ENCODE measurements at regions not wholly inside any gene's neighbourhood (a gene's known extent, or its start where the extent isn't known, plus 50 kb on each side); places are given as distances from the start of the nearest gene placed in this dataset.

- DNase-seq (ENCODE audit: low read depth), result no peak
- TF ChIP-seq, protein P1, sequence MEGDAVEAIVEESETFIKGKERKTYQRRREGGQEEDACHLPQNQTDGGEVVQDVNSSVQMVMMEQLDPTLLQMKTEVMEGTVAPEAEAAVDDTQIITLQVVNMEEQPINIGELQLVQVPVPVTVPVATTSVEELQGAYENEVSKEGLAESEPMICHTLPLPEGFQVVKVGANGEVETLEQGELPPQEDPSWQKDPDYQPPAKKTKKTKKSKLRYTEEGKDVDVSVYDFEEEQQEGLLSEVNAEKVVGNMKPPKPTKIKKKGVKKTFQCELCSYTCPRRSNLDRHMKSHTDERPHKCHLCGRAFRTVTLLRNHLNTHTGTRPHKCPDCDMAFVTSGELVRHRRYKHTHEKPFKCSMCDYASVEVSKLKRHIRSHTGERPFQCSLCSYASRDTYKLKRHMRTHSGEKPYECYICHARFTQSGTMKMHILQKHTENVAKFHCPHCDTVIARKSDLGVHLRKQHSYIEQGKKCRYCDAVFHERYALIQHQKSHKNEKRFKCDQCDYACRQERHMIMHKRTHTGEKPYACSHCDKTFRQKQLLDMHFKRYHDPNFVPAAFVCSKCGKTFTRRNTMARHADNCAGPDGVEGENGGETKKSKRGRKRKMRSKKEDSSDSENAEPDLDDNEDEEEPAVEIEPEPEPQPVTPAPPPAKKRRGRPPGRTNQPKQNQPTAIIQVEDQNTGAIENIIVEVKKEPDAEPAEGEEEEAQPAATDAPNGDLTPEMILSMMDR (IDR thresholded peaks at IDR 0.05; ENCODE audit: control insufficient read depth, extremely low read depth, insufficient read depth), result no peak
- H3K4me3 ChIP-seq (ENCODE audit: low read depth, low read length), result no peak overlapping the region
Observed at GRCh38 chr16:66103211-66103610, 263.3 kb upstream of the CDH5 start.

DNA sequence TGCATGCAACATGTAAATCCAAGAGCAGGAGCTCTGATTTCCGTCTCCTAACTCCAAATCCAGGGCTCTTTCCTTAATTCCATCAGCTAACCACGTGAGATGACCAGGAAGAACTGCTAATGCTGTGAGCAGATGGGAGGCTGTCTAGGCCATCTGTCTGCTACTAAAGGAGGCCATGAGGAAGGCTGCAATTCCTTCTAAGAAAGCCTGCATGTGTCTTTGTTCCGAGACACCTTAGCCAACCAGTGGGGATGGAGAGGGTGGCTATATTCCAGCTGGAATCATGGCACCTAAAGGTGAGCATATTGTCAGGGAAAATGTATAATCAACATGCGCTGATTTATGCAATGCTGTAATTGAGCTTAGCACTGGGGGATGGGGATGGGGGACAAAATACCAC, 267.2 kb upstream of the CDH5 start:
- no peak overlapping the region for H3K4me3 ChIP-seq (ENCODE audit: low read depth, low read length)
- DNase-seq (ENCODE audit: low read depth), result no peak

GRCh38 chr16:66097751-66098150, 268.7 kb upstream of the CDH5 start:
- DNase-seq (ENCODE audit: low read depth), result no peak
- H3K4me3 ChIP-seq (ENCODE audit: low read depth, low read length), result no peak overlapping the region
- TF ChIP-seq, protein P1 (IDR thresholded peaks at IDR 0.05; ENCODE audit: control insufficient read depth, extremely low read depth, insufficient read depth), result no peak

More for the DNA sequence above, 267.2 kb upstream of the CDH5 start:
- TF ChIP-seq, protein P1 (IDR thresholded peaks at IDR 0.05; ENCODE audit: control insufficient read depth, extremely low read depth, insufficient read depth), result no peak

DNA sequence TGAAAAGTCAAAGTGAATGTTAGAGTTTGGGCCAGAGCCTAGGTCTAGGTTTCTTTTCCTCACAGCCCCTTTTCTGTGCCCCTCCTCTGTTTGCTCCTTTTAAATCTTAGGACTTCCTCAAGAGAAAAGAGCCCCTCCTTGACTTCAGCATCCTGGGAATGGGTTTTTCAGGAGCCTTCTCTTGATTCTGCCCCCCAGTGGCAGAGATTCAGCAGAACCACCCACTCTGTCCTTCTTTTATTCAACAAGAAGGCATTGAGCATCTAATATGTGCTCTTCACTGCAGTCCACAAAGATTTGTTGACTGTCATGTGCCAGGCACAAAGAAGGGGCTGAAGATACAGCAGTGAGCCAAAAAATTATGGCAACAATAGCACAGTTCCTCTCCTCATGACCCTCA, 270.8 kb upstream of the CDH5 start:
- TF ChIP-seq, protein P1 (IDR thresholded peaks at IDR 0.05; ENCODE audit: control insufficient read depth, extremely low read depth, insufficient read depth), result no peak

DNA sequence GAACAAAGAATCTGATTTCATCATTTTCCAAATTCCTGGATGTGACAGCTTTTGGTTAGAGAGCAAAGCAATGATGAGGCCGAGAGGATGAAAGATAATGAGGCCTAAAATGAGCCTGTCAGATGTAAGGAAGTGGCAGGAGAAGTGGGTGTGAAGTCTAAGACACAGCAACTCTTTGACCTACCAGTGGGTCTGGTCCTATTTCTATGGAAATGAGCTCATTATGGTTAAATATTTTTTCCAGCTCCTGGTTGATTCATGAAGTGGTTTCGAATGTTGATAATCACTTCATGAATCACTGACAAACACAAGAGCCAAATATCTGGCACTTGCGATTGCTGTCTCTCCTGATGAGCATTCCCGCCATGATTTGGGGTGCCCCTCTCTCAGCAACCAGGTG, 273.3 kb upstream of the CDH5 start:
- TF ChIP-seq, protein P1 (IDR thresholded peaks at IDR 0.05; ENCODE audit: control insufficient read depth, extremely low read depth, insufficient read depth), result no peak
- no peak overlapping the region for H3K4me3 ChIP-seq (ENCODE audit: low read depth, low read length)
- DNase-seq (ENCODE audit: low read depth), result no peak

More for the DNA sequence above, 270.8 kb upstream of the CDH5 start:
- H3K4me3 ChIP-seq (ENCODE audit: low read depth, low read length), result no peak overlapping the region
- DNase-seq (ENCODE audit: low read depth), result no peak

DNA sequence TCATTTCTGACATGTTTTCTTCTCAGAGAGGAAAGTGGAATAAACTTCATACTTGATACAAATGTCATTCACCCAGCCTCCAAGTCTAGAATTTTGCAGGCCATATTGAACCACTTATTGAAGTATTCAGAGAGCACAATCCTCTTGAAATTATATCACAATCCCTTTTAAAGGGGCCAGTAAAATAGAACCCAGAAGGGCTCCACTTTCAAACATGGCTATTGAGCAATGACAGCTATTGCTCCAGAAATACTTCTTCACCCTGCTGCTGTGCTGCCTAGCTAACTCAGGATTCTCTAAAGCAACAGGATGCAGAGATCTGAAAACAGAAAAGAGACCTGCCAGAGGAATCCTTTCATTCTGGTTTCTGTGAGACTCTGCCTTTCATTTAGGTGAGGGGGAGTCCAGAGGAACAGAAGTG, 275.0 kb upstream of the CDH5 start:
- no peak overlapping the region for H3K4me3 ChIP-seq (ENCODE audit: low read depth, low read length)
- no peak for DNase-seq (ENCODE audit: low read depth)
- TF ChIP-seq, protein P1 (IDR thresholded peaks at IDR 0.05; ENCODE audit: control insufficient read depth, extremely low read depth, insufficient read depth), result no peak

- TF ChIP-seq, protein P1 (IDR thresholded peaks at IDR 0.05; ENCODE audit: control insufficient read depth, extremely low read depth, insufficient read depth), result no peak
Observed at GRCh38 chr16:66088681-66089080, 277.8 kb upstream of the CDH5 start.

More at GRCh38 chr16:66088681-66089080, 277.8 kb upstream of the CDH5 start:
- no peak overlapping the region for H3K4me3 ChIP-seq (ENCODE audit: low read depth, low read length)
- no peak for DNase-seq (ENCODE audit: low read depth)
